PC-3 (cell line): ENCODE measurements at regions not wholly inside any gene's neighbourhood (a gene's known extent, or its start where the extent isn't known, plus 50 kb on each side); places are given as distances from the start of the nearest gene placed in this dataset.

Experiments
- EZH2 ChIP-seq: fragments of 300-600 bp; sonication (generic); IDR thresholded peaks from one replicate; pipeline ENCODE4 v1.6.1; 2017; ENCODE audit warnings: antibody characterized with exemption, mild to moderate bottlenecking, low read length; ENCODE audit not compliant: unreplicated experiment
- EZH2phosphoT487 ChIP-seq: fragments of 300-600 bp; sonication (generic); IDR thresholded peaks from 2 replicates; pipeline ENCODE4 v1.6.1; 2018; ENCODE audit warnings: mild to moderate bottlenecking, antibody characterized with exemption, low read length, borderline replicate concordance
- TF ChIP-seq, protein P1 (sequence below): fragments of 300-600 bp; sonication (generic); conservative IDR thresholded peaks from 2 replicates; pipeline ENCODE4 v1.5.1; 2017; ENCODE audit warnings: antibody characterized with exemption, low read depth, mild to moderate bottlenecking, low read length

DNA sequence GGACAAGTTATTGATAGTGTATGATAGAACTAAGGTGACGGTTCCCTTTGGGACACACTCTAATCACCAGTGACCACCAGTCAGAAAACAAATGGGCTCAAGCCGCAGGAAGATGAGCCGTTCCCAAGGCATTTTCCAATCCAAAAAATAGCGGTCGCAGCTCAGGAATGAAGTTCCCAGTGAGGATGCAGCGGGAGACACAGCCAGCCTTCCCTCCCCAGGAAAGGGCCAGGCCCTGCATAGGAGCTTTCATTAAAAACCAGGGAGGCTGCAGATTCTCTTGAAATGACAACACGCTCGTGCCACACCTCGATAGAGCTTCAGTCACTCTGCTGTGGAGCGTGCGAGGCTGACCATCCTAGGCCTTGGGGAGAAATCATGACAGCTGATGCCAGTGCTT is 65.8 kb upstream of the WNT7B start:
- TF ChIP-seq, protein P1, sequence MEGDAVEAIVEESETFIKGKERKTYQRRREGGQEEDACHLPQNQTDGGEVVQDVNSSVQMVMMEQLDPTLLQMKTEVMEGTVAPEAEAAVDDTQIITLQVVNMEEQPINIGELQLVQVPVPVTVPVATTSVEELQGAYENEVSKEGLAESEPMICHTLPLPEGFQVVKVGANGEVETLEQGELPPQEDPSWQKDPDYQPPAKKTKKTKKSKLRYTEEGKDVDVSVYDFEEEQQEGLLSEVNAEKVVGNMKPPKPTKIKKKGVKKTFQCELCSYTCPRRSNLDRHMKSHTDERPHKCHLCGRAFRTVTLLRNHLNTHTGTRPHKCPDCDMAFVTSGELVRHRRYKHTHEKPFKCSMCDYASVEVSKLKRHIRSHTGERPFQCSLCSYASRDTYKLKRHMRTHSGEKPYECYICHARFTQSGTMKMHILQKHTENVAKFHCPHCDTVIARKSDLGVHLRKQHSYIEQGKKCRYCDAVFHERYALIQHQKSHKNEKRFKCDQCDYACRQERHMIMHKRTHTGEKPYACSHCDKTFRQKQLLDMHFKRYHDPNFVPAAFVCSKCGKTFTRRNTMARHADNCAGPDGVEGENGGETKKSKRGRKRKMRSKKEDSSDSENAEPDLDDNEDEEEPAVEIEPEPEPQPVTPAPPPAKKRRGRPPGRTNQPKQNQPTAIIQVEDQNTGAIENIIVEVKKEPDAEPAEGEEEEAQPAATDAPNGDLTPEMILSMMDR, result no peak
- no peak for TF ChIP-seq EZH2phosphoT487
- TF ChIP-seq EZH2, result no peak
